Keratinocyte (primary cell): ENCODE measurements at regions not wholly inside any gene's neighbourhood (a gene's known extent, or its start where the extent isn't known, plus 50 kb on each side); places are given as distances from the start of the nearest gene placed in this dataset.

Experiments used
- DNase-seq: peaks from one replicate; pipeline ENCODE4 v3.0.0-alpha.2; 2011; ENCODE audit warnings: low read depth, missing footprints, low spot score
- FAIRE-seq: peaks from 2 replicates; lab custom pipeline; 2011; peaks lifted over from hg19 to GRCh38; lab: Jason Lieb, UNC
- H2AFZ ChIP-seq: 2 replicates; pipeline ENCODE4 v1.6.0; 2012; ENCODE audit warnings: low read length, control low read depth, inconsistent platforms; ENCODE audit not compliant: control insufficient read depth
- H3K27ac ChIP-seq: 2 replicates; pipeline ENCODE4 v1.5.1; 2011; ENCODE audit warnings: low read length; ENCODE audit not compliant: control insufficient read depth, insufficient read depth
- H3K27me3 ChIP-seq: 3 replicates; pipeline ENCODE4 v1.6.0; 2011; ENCODE audit warnings: low read length; ENCODE audit not compliant: control insufficient read depth, insufficient read depth; ENCODE audit errors: extremely low read depth
- H3K36me3 ChIP-seq, 2 experiments: 2 replicates in 1 of 2; 3 replicates in 1 of 2; pipeline ENCODE4 v1.5.1; 2011; ENCODE audit warnings: low read length in 2 of 2, mild to moderate bottlenecking in 1 of 2; ENCODE audit not compliant: control insufficient read depth in 2 of 2, insufficient read depth in 2 of 2; ENCODE audit errors: extremely low read depth in 1 of 2
- H3K4me1 ChIP-seq: 3 replicates; pipeline ENCODE4 v1.5.1; 2011; ENCODE audit warnings: low read length; ENCODE audit not compliant: control insufficient read depth, insufficient read depth; ENCODE audit errors: extremely low read depth
- H3K4me2 ChIP-seq: 3 replicates; pipeline ENCODE4 v1.6.0; 2011; ENCODE audit warnings: low read depth, low read length; ENCODE audit not compliant: control insufficient read depth, insufficient read depth; ENCODE audit errors: extremely low read depth
- H3K4me3 ChIP-seq, 3 experiments: fragments of 200-600 bp in 1 of 3; sonication (generic) in 1 of 3; 2 replicates in 2 of 3; 3 replicates in 1 of 3; pipeline ENCODE4 v1.5.1; 2011 to 2016; ENCODE audit warnings: low read length in 3 of 3, mild to moderate bottlenecking in 3 of 3, control low read depth in 2 of 3, inconsistent platforms in 1 of 3, low read depth in 1 of 3, mixed read lengths in 1 of 3, mixed run types in 1 of 3, moderate library complexity in 1 of 3; ENCODE audit not compliant: control insufficient read depth in 2 of 3, insufficient read depth in 2 of 3; ENCODE audit errors: extremely low read depth in 1 of 3
- H3K79me2 ChIP-seq: 2 replicates; pipeline ENCODE4 v1.6.0; 2012; ENCODE audit warnings: low read length; ENCODE audit not compliant: control insufficient read depth, insufficient read depth
- H3K9ac ChIP-seq: 3 replicates; pipeline ENCODE4 v1.6.0; 2011; ENCODE audit warnings: low read length; ENCODE audit not compliant: control insufficient read depth, insufficient read depth; ENCODE audit errors: extremely low read depth
- H3K9me1 ChIP-seq: 3 replicates; pipeline ENCODE4 v1.6.0; 2011; ENCODE audit warnings: low read length; ENCODE audit not compliant: control insufficient read depth, insufficient read depth; ENCODE audit errors: extremely low read depth
- H3K9me3 ChIP-seq: 2 replicates; pipeline ENCODE4 v1.5.1; 2012; ENCODE audit warnings: low read depth, low read length; ENCODE audit not compliant: control insufficient read depth
- H4K20me1 ChIP-seq: 3 replicates; pipeline ENCODE4 v1.6.0; 2011; ENCODE audit warnings: low read length; ENCODE audit not compliant: control insufficient read depth, insufficient read depth; ENCODE audit errors: extremely low read depth
- EZH2 ChIP-seq: IDR thresholded peaks from one replicate; pipeline ENCODE4 v1.6.1; 2012; ENCODE audit warnings: inconsistent platforms, mild to moderate bottlenecking, low read length, moderate library complexity
- dilution Hi-C: fragments of 300-500 bp; cut with MboI; formaldehyde crosslinking; loops from one replicate; pipeline ENCODE4 v1.7.0; 2020; ENCODE audit warnings: low sequenced_read_pairs; ENCODE audit not compliant: extremely low pct_ligation_motif_present
- TF ChIP-seq, protein P1 (sequence below), 3 experiments: IDR thresholded peaks in 1 of 3; conservative IDR thresholded peaks in 1 of 3; optimal IDR thresholded peaks in 1 of 3; 2 replicates in 2 of 3; 3 replicates in 1 of 3; pipeline versions ENCODE3 to v1.5.1; 2011; ENCODE audit warnings: low read length in 3 of 3, mild to moderate bottlenecking in 3 of 3, moderate library complexity in 2 of 3, control low read depth in 1 of 3, inconsistent platforms in 1 of 3; ENCODE audit not compliant: insufficient read depth in 2 of 3; ENCODE audit errors: extremely low read depth in 1 of 3

DNA sequence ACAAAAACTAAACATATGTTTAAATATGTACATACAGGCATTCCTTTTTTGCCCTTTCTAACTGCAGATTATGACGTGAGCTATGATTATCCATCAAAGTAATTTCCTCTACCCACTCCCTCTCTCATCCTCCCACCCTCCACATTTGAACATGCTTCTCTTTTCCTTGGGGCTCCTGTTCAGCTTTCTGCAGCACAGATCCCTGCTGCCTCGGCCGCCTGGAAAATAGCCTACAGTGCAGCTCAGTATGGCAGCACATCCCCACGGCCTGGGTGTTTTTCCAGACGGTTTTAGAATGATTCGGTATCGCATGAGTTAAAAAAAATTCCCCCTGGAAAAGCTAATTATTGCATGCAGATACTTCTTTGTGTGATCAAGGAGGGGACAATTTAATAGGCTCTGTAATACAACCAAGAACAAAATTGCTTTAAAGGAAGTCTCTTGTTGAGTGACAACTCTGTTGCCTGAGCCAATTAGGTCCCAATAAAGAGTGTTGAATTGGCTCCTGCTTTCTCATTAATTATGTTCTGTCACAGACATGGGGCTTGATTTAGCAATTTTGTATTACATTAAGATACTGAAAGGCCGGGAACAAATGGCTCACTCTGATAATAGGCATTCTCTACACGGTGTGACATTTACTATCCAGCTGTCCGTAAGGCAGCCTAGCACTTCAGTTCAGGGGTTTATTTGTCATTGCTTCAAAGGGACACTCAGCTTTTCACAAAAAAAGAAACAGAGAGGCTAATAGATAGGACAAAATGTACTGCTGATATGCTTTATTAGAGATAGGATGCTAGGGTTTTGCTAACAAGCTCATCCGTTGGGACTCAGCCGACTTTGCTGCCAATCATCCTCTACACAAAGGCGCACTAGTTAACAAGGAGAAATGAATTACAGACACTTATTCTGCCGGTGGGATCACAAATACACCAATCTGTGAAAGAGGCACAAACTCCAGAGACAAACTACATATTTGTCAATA, 285.8 kb upstream of the G2E3 start:
- no peaks in the 10 kb centered on the region for H3K36me3 ChIP-seq
- no peaks in the 10 kb centered on the region for H3K27me3 ChIP-seq
- H3K9me1 ChIP-seq = no peaks in the 10 kb centered on the region
- no peaks in the 10 kb centered on the region for H3K79me2 ChIP-seq
- no peaks in the 10 kb centered on the region for H4K20me1 ChIP-seq
- DNase-seq = no peak
- TF ChIP-seq EZH2 = no peak
- TF ChIP-seq, protein P1, sequence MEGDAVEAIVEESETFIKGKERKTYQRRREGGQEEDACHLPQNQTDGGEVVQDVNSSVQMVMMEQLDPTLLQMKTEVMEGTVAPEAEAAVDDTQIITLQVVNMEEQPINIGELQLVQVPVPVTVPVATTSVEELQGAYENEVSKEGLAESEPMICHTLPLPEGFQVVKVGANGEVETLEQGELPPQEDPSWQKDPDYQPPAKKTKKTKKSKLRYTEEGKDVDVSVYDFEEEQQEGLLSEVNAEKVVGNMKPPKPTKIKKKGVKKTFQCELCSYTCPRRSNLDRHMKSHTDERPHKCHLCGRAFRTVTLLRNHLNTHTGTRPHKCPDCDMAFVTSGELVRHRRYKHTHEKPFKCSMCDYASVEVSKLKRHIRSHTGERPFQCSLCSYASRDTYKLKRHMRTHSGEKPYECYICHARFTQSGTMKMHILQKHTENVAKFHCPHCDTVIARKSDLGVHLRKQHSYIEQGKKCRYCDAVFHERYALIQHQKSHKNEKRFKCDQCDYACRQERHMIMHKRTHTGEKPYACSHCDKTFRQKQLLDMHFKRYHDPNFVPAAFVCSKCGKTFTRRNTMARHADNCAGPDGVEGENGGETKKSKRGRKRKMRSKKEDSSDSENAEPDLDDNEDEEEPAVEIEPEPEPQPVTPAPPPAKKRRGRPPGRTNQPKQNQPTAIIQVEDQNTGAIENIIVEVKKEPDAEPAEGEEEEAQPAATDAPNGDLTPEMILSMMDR (optimal IDR thresholded peaks at IDR 0.05 in 1 of 3, IDR thresholded peaks at IDR 0.05 in 1 of 3, conservative IDR thresholded peaks at IDR 0.05 in 1 of 3; ENCODE audit: extremely low read depth in 1 of 3, insufficient read depth in 2 of 3, low read length in 3 of 3) = no peak
- no peak overlapping the region for H2AFZ ChIP-seq
- dilution Hi-C loops = no loop called here
- FAIRE-seq = no peak
- H3K9ac ChIP-seq = no peak overlapping the region
- H3K9me3 ChIP-seq = no peaks in the 10 kb centered on the region
- no peaks in the 10 kb centered on the region for H3K4me1 ChIP-seq
- H3K27ac ChIP-seq = no peak overlapping the region
- H3K4me3 ChIP-seq = no peak overlapping the region
- no peak overlapping the region for H3K4me2 ChIP-seq

DNA sequence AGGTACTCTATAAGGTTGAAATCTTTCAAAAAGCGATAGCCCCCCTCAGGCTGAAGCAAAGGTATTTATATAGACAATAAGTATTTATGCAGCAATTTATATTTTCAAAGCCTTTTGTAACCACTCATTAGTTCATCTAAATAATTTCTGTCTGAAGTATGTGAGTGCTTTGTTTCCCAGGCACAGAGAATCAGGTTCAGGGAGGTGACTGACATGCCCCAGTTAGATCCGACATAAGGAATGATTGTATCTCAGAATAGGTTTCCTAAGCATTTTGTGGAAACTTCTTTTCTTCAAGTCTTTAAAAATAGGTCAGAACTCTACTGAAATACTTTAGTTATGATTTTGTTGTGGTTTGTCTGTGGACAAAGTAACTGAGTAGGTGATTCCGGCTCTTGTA, 283.4 kb upstream of the G2E3 start:
- H3K9me3 ChIP-seq = no peaks in the 10 kb centered on the region
- no peaks in the 10 kb centered on the region for H4K20me1 ChIP-seq
- no peaks in the 10 kb centered on the region for H3K79me2 ChIP-seq
- TF ChIP-seq, protein P1 (optimal IDR thresholded peaks at IDR 0.05 in 1 of 3, IDR thresholded peaks at IDR 0.05 in 1 of 3, conservative IDR thresholded peaks at IDR 0.05 in 1 of 3; ENCODE audit: extremely low read depth in 1 of 3, insufficient read depth in 2 of 3, low read length in 3 of 3) = no peak
- TF ChIP-seq EZH2 = no peak
- no peak overlapping the region for H3K4me3 ChIP-seq
- H3K4me2 ChIP-seq = no peak overlapping the region
- no peak overlapping the region for H2AFZ ChIP-seq
- FAIRE-seq (no peak), DNase-seq (no peak)
- H3K36me3 ChIP-seq = no peaks in the 10 kb centered on the region
- H3K9ac ChIP-seq = no peak overlapping the region
- H3K27ac ChIP-seq = no peak overlapping the region
- H3K4me1 ChIP-seq = no peaks in the 10 kb centered on the region
- no peaks in the 10 kb centered on the region for H3K9me1 ChIP-seq
- dilution Hi-C loops = no loop called here
- no peaks in the 10 kb centered on the region for H3K27me3 ChIP-seq
